Heart left ventricle (tissue), 13 donors: ENCODE measurements at regions not wholly inside any gene's neighbourhood (a gene's known extent, or its start where the extent isn't known, plus 50 kb on each side); places are given as distances from the start of the nearest gene placed in this dataset.

Experiments
- POLR2A ChIP-seq, 2 donors: fragments of 450-650 bp; IDR thresholded peaks; one replicate each; pipeline ENCODE4 v1.6.1; 2017; ENCODE audit warnings: antibody characterized with exemption in 2 of 2, mild to moderate bottlenecking in 2 of 2, moderate library complexity in 2 of 2
- TF ChIP-seq, protein P1 (sequence below), 12 donors: fragments of 200-600 bp; sonication (generic) in 4 of 12; IDR thresholded peaks; one replicate each; pipeline versions ENCODE4 v1.5.0 to v1.8.0; 2018 to 2022; ENCODE audit warnings: antibody characterized with exemption in 12 of 12, mild to moderate bottlenecking in 5 of 12
- donor health status: ischemic (EF 13 %, LVEDD 7.1; RV severe dilation, severe dysfunction).
- donor health status: DM: no; HTN: yes; CAD: no.
- donor health status: DM: no; HTN: no; CAD: no.
- donor health status: ischemic (EF 25% LVEDD 6.9; RV normal size, moderate dysfunction).
- donor health status: ischemic (EF 25% LVEDD 5.7; RV mildly dilated, moderate dysfunction).
- donor health status: ischemic (EF 35%, LVEDD 5.7; RV mildly dilated, moderate dysfunction).
- donor health status: nonischemic (EF 11% LVEDD 7.7; RV severe dilation, severe dysfunction).
- donor health status: DM: yes; HTN: yes; CAD: no.
- donor health status: PGD.
- donor health status: ischemic (EF 29% LVEDD 5.4; RV normal size, mild dysfunction).
- donor health status: nonischemic (EF 23%, LVEDD 6.1; RV moderate dilation, normal function).

GRCh38 chr12:105899589-105899988 lies 239.2 kb downstream of the NUAK1 start:
- TF ChIP-seq POLR2A (IDR thresholded peaks at IDR 0.05), result no peak
- TF ChIP-seq, protein P1, sequence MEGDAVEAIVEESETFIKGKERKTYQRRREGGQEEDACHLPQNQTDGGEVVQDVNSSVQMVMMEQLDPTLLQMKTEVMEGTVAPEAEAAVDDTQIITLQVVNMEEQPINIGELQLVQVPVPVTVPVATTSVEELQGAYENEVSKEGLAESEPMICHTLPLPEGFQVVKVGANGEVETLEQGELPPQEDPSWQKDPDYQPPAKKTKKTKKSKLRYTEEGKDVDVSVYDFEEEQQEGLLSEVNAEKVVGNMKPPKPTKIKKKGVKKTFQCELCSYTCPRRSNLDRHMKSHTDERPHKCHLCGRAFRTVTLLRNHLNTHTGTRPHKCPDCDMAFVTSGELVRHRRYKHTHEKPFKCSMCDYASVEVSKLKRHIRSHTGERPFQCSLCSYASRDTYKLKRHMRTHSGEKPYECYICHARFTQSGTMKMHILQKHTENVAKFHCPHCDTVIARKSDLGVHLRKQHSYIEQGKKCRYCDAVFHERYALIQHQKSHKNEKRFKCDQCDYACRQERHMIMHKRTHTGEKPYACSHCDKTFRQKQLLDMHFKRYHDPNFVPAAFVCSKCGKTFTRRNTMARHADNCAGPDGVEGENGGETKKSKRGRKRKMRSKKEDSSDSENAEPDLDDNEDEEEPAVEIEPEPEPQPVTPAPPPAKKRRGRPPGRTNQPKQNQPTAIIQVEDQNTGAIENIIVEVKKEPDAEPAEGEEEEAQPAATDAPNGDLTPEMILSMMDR (IDR thresholded peaks at IDR 0.05), result no peak
